GM12875 (cell line): ENCODE measurements at regions not wholly inside any gene's neighbourhood (a gene's known extent, or its start where the extent isn't known, plus 50 kb on each side); places are given as distances from the start of the nearest gene placed in this dataset.

ENCODE experiments used
- H3K4me3 ChIP-seq: one replicate; pipeline ENCODE4 v1.5.1; 2011; ENCODE audit warnings: low read depth, low read length, control low read depth
- CTCF ChIP-seq: IDR thresholded peaks from 2 replicates; pipeline ENCODE4 v1.5.1; 2011; ENCODE audit warnings: low read depth, mild to moderate bottlenecking, control low read depth, inconsistent platforms, low read length, moderate library complexity, borderline replicate concordance; ENCODE audit not compliant: insufficient read depth

- no peak overlapping the region for H3K4me3 ChIP-seq
- no peak for TF ChIP-seq CTCF
Observed at GRCh38 chr4:167745024-167745687, 347.2 kb upstream of the ANXA10 start.

- no peak overlapping the region for H3K4me3 ChIP-seq
- no peak for TF ChIP-seq CTCF
Observed at GRCh38 chr4:167767281-167767680, 325.1 kb upstream of the ANXA10 start.

GRCh38 chr4:167774646-167775045 lies 317.7 kb upstream of the ANXA10 start:
- TF ChIP-seq CTCF, result no peak
- H3K4me3 ChIP-seq, result no peak overlapping the region

GRCh38 chr4:167775375-167775774 lies 317.0 kb upstream of the ANXA10 start:
- no peak for TF ChIP-seq CTCF
- no peak overlapping the region for H3K4me3 ChIP-seq

GRCh38 chr4:167779280-167779679 lies 313.1 kb upstream of the ANXA10 start:
- TF ChIP-seq CTCF, result no peak
- no peak overlapping the region for H3K4me3 ChIP-seq

GRCh38 chr4:167779864-167780263 lies 312.5 kb upstream of the ANXA10 start:
- TF ChIP-seq CTCF, result no peak
- no peak overlapping the region for H3K4me3 ChIP-seq

- no peak for TF ChIP-seq CTCF
- H3K4me3 ChIP-seq, result no peak overlapping the region
Observed at GRCh38 chr4:167784826-167785225, 307.5 kb upstream of the ANXA10 start.
